T follicular helper cell (primary cell): ENCODE measurements at regions not wholly inside any gene's neighbourhood (a gene's known extent, or its start where the extent isn't known, plus 50 kb on each side); places are given as distances from the start of the nearest gene placed in this dataset.
"Not testable (repeated sequence)": the region's sequence is repeated elsewhere in the genome, so short reads cannot be mapped to it uniquely, and the experiment has no call there.

Source experiments
- DNase-seq: peaks from one replicate; pipeline ENCODE4 v3.0.0-alpha.2; 2020; ENCODE audit warnings: low read depth

- no peak for DNase-seq
These were observed 206.8 kb upstream of the ZNF217 start for GRCh38 chr20:53800418-53800817.

- DNase-seq, result no peak
These were observed 203.4 kb upstream of the ZNF217 start for GRCh38 chr20:53797085-53797484.

- no peak for DNase-seq
These were observed 201.5 kb upstream of the ZNF217 start for GRCh38 chr20:53795170-53795569.

GRCh38 chr20:53794529-53795115 is 201.0 kb upstream of the ZNF217 start:
- DNase-seq, result no peak

GRCh38 chr20:53793783-53794383 is 200.2 kb upstream of the ZNF217 start:
- DNase-seq, result no peak

- DNase-seq, result no peak
These were observed 199.4 kb upstream of the ZNF217 start for GRCh38 chr20:53792946-53793536.

DNA sequence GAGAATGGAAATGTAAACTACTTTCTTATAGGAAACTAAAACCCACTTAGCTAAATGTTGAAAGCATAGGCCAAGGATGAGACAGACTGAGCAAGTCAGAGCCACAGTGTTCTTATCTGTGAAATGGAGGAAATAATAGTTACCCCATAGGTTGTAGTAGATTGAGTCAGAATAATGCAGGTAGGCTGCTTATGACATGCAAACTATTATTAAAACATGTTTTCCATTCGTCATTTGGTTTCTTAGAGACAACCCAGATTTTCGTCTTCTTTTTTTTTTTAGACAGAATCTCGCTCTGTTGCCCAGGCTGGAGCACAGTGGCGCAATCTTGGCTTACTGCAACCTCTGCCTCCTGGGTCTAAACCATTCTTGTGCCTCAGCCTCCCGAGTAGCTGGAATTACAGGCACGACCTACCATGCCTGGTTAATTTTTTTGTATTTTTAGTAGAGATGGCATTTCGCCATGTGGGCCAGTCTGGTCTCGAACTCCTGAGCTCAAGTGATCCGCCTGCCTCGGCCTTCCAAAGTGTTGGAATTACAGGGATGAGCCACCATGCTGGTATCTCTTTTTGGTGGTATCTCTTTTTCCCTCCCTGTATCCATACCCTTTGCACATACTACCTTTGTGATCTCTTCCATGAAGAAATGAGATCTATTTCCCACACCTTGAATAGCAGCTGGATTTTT is 196.5 kb upstream of the ZNF217 start:
- no peak for DNase-seq

- no peak for DNase-seq
These were observed 194.8 kb upstream of the ZNF217 start for GRCh38 chr20:53788253-53789022.

GRCh38 chr20:53787491-53787931 is 193.9 kb upstream of the ZNF217 start:
- not testable (repeated sequence) for DNase-seq

GRCh38 chr20:53786445-53787267 is 193.0 kb upstream of the ZNF217 start:
- no peak for DNase-seq

DNA sequence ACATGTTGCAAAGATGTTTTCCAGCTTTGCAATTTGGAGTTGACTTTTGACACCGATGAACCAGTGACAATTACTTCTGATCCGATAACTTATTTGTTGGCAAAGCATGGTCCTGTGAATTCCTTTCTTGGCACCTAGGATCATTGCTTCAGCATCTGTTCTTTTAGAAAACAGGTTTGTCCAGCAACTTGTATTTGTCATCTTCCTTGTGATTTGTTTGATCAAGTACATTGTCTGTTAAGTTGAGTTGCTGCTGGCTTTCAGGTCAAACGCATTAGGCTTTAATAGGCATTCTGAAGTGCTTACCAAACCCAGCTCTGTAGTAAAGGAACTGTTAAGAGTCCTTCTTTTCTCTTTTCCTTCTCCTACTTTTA is 192.4 kb upstream of the ZNF217 start:
- no peak for DNase-seq

DNA sequence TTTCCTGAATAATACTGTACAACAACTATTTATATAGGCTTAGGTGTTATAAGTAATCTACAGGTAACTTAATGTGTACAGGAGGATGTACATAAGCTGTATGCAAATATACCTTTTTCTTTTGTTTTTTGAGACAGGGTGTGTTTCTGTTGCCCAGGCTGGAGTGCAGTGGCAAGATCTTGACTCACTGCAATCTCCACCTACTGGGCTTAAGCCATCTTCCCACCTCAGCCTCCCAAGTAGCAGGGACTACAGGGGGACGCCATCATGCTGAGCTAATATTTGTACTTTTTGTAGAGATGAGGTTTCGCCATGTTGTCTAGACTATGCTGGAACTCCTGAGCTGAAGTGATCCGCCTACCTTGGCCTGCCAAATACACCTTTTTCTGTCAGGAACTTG is 191.7 kb upstream of the ZNF217 start:
- no peak for DNase-seq

DNA sequence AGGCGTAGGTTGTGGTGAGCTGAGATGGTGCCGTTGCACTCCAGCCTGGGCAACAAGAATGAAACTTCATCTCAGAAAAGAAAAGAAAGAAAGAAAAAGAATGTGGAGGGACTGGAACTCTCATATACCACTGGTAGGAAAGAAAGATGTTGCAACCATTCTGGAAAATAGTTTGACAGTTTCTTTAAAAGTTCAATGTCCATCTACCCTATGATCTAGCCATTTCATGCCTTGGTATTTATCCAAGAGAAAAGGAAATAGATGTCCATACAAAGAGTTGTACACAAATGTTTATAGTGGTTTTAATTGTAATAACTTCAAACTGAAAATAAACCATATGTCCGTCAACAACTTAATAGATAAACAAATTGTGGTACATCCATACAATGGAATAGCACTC is 190.1 kb upstream of the ZNF217 start:
- no peak for DNase-seq

GRCh38 chr20:53782612-53783246 is 189.1 kb upstream of the ZNF217 start:
- DNase-seq, result no peak

GRCh38 chr20:53779822-53780221 is 186.2 kb upstream of the ZNF217 start:
- DNase-seq, result no peak

DNA sequence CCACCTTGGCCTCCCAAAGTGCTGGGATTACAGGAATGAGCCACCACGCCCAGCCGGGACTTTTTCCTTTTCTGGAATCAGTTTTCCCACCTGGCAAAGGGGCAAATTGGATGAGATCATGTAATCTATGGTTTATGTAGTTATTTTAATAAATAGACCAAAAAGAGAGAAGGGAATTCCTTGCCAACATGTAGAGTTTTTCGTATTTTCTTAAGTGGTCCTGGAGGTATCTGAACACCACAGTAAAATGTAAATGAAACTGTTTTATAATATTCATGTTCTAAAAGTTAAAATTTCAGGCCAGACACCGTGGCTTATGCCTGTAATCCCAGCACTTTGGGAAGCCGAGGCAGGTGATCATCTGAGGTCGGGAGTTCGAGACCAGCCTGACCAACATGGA is 185.1 kb upstream of the ZNF217 start:
- DNase-seq, result no peak

GRCh38 chr20:53778041-53778516 is 184.4 kb upstream of the ZNF217 start:
- DNase-seq, result no peak

- DNase-seq, result not testable (repeated sequence)
These were observed 183.8 kb upstream of the ZNF217 start for GRCh38 chr20:53777402-53777801.

DNA sequence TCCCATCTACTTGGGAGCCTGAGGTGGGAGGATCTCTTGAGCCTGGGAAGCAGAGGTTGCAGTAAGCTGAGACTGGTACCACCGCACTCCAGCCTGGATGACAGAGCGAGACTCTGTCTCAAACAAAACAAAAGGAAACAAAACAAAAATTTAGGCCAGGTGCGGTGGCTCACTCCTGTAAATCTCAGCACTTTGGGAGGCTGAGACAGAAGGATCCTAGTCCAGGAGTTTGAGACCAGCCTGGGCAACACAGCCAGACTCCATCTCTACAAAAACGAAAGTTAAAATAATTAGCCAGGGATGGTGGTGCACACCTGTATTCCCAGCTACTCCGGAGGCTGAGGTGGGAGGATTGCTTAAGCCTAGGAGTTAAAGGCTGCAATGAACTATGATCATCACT is 183.2 kb upstream of the ZNF217 start:
- DNase-seq, result no peak

DNA sequence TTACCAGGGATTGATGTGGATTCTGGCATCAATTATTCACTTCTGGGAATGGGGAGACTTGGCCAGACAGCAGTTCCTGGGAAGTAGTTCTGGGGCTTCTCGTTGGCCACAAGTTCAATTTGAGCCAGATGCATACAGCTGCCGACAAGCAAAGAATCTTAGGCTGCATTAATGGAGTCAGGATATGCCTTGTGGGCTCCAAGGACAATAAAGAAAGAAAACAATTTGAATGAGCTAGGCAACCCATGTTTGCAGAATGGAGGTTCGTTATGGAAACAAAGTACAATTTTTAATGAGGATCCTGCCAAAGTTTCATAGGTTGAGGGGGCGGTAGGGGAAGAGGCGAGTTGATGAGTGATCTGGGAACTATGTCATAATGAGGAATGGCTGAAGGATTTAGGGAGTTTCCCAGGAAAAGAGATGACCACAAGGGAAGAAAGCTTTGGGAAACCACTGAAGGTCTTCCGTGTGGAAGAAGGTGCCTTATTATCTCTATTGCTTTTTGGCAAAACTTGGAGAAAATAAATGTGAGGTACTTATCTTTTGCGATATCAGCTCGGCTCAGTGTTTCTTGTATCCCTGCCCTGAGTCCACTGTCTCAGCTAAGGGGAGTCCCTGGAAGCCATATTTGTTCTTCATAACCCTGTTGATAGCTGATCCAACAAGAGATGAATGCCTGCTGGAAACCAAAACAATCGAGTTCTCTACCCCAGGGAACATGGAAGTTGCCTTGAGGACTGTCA is 181.0 kb upstream of the ZNF217 start:
- no peak for DNase-seq
